ENCODE measurements at regions not wholly inside any gene's neighbourhood (a gene's known extent, or its start where the extent isn't known, plus 50 kb on each side); places are given as distances from the start of the nearest gene placed in this dataset.

- Histone ChIP-seq H3K79me2 (ENCODE audit: low read length) (no peaks in the 10 kb centered on the region), H3K4me3 (ENCODE audit: low read length) (no peak overlapping the region), H3K9me3 (ENCODE audit: low read length) (no peaks in the 10 kb centered on the region), H3K9me2 (replicated peaks; ENCODE audit: low read length) (no peaks in the 10 kb centered on the region), H3K27ac (ENCODE audit: low read length) (no peak overlapping the region), H3K27me3 (ENCODE audit: low read length) (no peaks in the 10 kb centered on the region), H3K36me3 (ENCODE audit: low read depth, low read length) (no peaks in the 10 kb centered on the region; the same call in 1 of the 2 replicates), H3F3A (ENCODE audit: low read length, unreplicated experiment) (no peaks in the 10 kb centered on the region), H3K4me2 (ENCODE audit: low read length) (no peak overlapping the region), H2AFZ (ENCODE audit: low read length) (no peak overlapping the region), H3K9ac (ENCODE audit: low read length) (no peak overlapping the region), H3K4me1 (ENCODE audit: insufficient read depth, low read length) (no peaks in the 10 kb centered on the region), H4K20me1 (ENCODE audit: low read length) (no peaks in the 10 kb centered on the region)
- ChIA-PET POLR2A (ENCODE audit: unreplicated experiment) (no interaction called here), CTCF (no interaction called here)
- intact Hi-C loops (cut with micrococcal nuclease): no loop called here
- DNase-seq: no peak
- TF ChIP-seq EZH2 (IDR thresholded peaks at IDR 0.05; ENCODE audit: low read length, unreplicated experiment) (no peak), CTCF (conservative IDR thresholded peaks at IDR 0.05; ENCODE audit: low read depth, low read length) (no peak), EZH2phosphoT487 (IDR thresholded peaks at IDR 0.05; ENCODE audit: borderline replicate concordance, low read length) (no peak)
- BruUV-seq (replicated peaks): no TSS peak
- no peak for ATAC-seq
These were observed 599.5 kb upstream of the PTGER4 start for GRCh38 chr5:40080191-40080590.

- intact Hi-C loops (cut with micrococcal nuclease): no loop called here
- Histone ChIP-seq H3K4me1 (ENCODE audit: insufficient read depth, low read length) (peaks cover 2% of the 10 kb centered on the region; the same call in 1 of the 2 replicates), H3K27ac (ENCODE audit: low read length) (no peak overlapping the region), H3K27me3 (ENCODE audit: low read length) (no peaks in the 10 kb centered on the region), H3K4me3 (ENCODE audit: low read length) (no peak overlapping the region), H3K9ac (ENCODE audit: low read length) (no peak overlapping the region), H3K9me2 (replicated peaks; ENCODE audit: low read length) (no peaks in the 10 kb centered on the region), H3K36me3 (ENCODE audit: low read depth, low read length) (no peaks in the 10 kb centered on the region), H2AFZ (ENCODE audit: low read length) (no peak overlapping the region), H3K79me2 (ENCODE audit: low read length) (no peaks in the 10 kb centered on the region), H3F3A (ENCODE audit: low read length, unreplicated experiment) (no peaks in the 10 kb centered on the region), H3K4me2 (ENCODE audit: low read length) (no peak overlapping the region), H4K20me1 (ENCODE audit: low read length) (no peaks in the 10 kb centered on the region), H3K9me3 (ENCODE audit: low read length) (no peaks in the 10 kb centered on the region)
- DNase-seq (no peak), ATAC-seq (no peak)
- CTCF ChIA-PET: no interaction called here
- POLR2A ChIA-PET (ENCODE audit: unreplicated experiment): no interaction called here
- no TSS peak for BruUV-seq (replicated peaks)
- TF ChIP-seq EZH2 (IDR thresholded peaks at IDR 0.05; ENCODE audit: low read length, unreplicated experiment): no peak
- TF ChIP-seq EZH2phosphoT487 (IDR thresholded peaks at IDR 0.05; ENCODE audit: borderline replicate concordance, low read length): no peak
- no peak for TF ChIP-seq CTCF (conservative IDR thresholded peaks at IDR 0.05; ENCODE audit: low read depth, low read length)
These were observed 600.7 kb upstream of the PTGER4 start for GRCh38 chr5:40078898-40079575.

GRCh38 chr5:40074826-40075225, 604.9 kb upstream of the PTGER4 start:
- ChIA-PET POLR2A (ENCODE audit: unreplicated experiment) (no interaction called here), CTCF (no interaction called here)
- Histone ChIP-seq H3K4me3 (ENCODE audit: low read length) (no peak overlapping the region), H3K4me2 (ENCODE audit: low read length) (no peak overlapping the region), H3K9me3 (ENCODE audit: low read length) (no peaks in the 10 kb centered on the region), H3K79me2 (ENCODE audit: low read length) (no peaks in the 10 kb centered on the region), H3K27ac (ENCODE audit: low read length) (no peak overlapping the region), H3F3A (ENCODE audit: low read length, unreplicated experiment) (no peaks in the 10 kb centered on the region), H4K20me1 (ENCODE audit: low read length) (no peaks in the 10 kb centered on the region), H3K36me3 (ENCODE audit: low read depth, low read length) (no peaks in the 10 kb centered on the region), H3K9ac (ENCODE audit: low read length) (no peak overlapping the region), H3K9me2 (replicated peaks; ENCODE audit: low read length) (no peaks in the 10 kb centered on the region), H2AFZ (ENCODE audit: low read length) (no peak overlapping the region), H3K27me3 (ENCODE audit: low read length) (no peaks in the 10 kb centered on the region), H3K4me1 (ENCODE audit: insufficient read depth, low read length) (peaks cover 15% of the 10 kb centered on the region)
- intact Hi-C loops (cut with micrococcal nuclease): no loop called here
- no TSS peak for BruUV-seq (replicated peaks)
- TF ChIP-seq CTCF (conservative IDR thresholded peaks at IDR 0.05; ENCODE audit: low read depth, low read length): no peak
- no peak for TF ChIP-seq EZH2phosphoT487 (IDR thresholded peaks at IDR 0.05; ENCODE audit: borderline replicate concordance, low read length)
- TF ChIP-seq EZH2 (IDR thresholded peaks at IDR 0.05; ENCODE audit: low read length, unreplicated experiment): no peak
- ATAC-seq (no peak), DNase-seq (no peak)
